ENCODE measurements at regions not wholly inside any gene's neighbourhood (a gene's known extent, or its start where the extent isn't known, plus 50 kb on each side); places are given as distances from the start of the nearest gene placed in this dataset.

DNA sequence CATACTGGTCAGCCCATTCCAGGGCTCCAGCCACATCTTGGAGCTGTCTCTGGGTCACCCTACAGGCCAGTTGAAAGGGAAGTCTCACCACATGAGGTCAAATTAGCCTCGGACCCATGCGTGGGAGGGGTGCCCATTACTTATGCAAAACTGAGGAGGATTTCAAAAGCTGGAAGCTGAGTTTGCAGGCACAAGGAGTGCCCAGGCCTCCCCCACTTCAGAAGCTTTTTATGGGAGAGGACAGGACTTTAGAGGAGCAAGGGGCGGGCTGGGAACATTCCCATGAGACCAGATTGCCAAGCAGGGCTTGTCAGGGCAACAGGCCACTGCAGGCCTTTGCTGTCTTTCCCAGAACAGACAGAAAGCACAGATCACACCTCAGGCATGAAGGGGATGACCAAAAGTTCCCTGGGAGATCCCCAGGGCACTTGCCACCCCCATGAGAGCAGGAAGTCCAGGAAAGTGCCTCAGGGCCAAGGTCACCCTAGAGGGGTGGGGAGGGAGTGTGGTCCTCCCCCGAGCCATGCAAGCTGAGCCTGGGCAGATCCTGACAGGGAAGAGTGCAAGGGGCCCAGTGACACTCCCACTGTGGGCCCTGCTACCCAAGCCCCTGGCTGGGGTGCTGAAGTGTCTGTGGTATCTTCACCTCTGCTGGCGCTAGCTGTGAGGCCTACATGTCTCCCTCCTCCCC lies 267.7 kb downstream of the BCL11A start:
- DNase-seq = no peak

GRCh38 chr2:60283626-60284025 lies 269.8 kb downstream of the BCL11A start:
- DNase-seq = no peak

DNA sequence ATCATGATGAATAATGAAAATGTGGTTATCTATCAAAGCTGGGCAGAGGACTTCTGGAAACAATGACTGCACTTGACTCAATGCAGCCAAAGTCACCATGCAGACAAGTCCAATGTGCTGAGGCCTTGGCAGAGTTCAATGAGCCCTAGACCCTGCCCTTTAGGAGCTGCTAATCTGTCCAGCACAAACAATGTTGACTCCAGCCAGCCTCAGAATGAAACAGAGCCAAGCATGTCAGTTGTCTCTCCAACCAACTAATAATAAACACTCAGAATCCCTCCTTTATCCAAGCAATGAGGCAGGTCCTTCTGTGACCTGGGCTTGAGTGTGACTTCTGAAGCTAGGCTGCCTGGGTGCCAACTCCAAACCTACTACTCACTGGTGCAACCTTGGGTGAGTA lies 270.6 kb downstream of the BCL11A start:
- no peak for DNase-seq

DNA sequence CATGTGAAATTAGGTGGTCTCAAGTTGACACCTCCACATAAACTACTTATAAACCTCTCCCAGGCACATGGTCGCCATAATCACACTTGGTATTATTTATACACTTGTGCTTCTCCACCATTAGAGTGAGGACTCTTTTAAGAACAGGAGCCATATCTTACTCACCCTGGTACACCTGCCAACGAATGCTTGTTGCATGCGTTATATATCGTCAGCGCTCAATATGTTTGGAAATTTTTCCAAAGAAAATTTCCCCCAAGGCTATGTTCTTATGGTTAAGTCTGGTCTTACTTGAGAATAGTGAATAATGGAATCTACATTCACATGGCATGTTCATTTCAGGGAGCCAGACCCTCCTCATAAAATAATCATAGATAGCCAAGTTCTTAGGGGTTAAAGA lies 271.7 kb downstream of the BCL11A start:
- no peak for DNase-seq

GRCh38 chr2:60280238-60280637 lies 273.2 kb downstream of the BCL11A start:
- no peak for DNase-seq

- DNase-seq = no peak
These were observed 274.5 kb downstream of the BCL11A start for GRCh38 chr2:60278906-60279305.

- no peak for DNase-seq
These were observed 277.5 kb downstream of the BCL11A start for GRCh38 chr2:60275958-60276357.

- no peak for DNase-seq
These were observed 279.6 kb downstream of the BCL11A start for GRCh38 chr2:60273836-60274235.

DNA sequence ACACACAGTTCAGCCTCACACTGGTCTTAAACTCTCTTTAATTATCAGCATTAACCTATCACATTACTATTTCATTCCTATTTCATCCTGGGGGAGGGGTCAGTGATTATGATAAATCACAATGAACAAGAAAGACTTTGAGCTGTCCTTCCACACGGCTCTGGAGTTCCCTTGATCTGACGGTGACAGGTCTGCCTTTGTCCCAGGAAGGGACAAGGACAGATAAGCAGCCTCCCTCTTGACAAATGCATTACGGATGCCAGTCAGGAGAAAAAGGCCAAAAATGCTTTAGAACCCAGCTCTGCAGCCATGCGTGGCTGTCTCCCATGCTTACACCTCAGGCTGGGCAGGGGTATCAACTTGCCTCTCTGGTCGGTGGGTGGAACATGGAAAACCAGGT lies 281.7 kb downstream of the BCL11A start:
- no peak for DNase-seq

DNA sequence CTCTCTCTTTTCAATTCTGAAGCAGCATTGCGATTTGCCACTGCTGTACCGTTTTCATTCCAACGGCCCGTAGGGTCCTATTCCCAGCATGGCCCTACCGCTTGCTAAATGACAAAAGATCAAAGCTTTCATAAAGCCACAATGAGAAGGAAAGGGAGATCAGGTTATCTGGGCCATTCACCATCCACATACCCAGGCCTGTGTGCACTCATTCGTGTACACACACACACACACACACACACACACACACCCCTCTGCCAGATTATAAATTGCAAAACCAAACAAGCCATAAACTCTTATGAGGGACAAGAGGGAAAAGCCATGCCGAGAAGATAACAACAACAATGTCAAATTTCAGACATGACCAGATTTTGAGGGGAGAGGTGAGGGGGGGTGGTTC lies 282.3 kb downstream of the BCL11A start:
- DNase-seq = no peak

DNA sequence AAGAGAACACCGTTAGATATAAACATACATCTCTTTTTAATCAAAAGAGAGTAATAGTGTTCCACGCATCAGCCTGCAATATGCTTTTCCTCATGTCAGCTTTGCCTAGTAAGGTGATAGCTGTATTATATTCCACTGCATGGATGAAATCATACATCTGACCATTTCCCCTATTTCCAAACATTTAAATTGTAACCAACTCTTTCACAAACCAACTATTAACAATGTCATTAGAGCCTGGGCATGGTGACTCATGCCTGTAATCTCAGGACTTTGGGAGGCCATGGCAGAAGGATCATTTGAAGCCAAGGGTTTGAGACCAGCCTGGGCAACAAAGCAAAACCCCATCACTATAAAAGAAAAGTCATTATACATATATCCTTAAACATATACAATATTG lies 284.8 kb downstream of the BCL11A start:
- DNase-seq = no peak

- DNase-seq = no peak
These were observed 285.4 kb downstream of the BCL11A start for GRCh38 chr2:60268032-60268431.

- DNase-seq = no peak
These were observed 286.3 kb downstream of the BCL11A start for GRCh38 chr2:60267122-60267521.

- no peak for DNase-seq
These were observed 291.3 kb downstream of the BCL11A start for GRCh38 chr2:60262178-60262577.

GRCh38 chr2:60260639-60261296 lies 292.7 kb downstream of the BCL11A start:
- DNase-seq = no peak

GRCh38 chr2:60259781-60260180 lies 293.7 kb downstream of the BCL11A start:
- DNase-seq = no peak

DNA sequence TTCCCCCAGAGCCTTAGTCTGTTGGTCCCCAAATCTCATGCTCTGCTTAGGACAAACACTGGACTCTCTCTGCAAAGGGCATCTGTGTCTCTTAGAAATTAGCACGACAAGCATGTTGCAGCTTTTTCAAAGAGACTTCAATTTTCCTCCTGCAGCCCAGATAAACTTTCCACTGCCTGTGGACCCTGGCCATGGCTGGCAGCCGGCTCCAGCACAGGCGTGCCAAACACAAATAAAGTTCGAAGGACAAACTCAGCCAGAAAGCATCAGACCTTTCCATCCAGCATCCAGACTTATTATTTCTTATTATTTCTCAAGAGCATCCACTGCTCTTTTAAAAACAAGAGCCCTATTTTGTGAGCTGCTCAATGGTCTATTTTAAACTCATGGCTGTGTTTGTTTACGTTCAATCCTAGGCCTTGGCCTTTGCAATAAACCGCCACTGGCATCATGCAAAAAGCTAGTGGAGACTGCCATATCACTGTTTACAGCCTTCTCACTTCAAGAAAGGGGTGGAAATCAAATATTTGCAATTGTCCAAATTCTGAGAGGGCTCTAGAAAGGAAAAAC lies 300.8 kb downstream of the BCL11A start:
- DNase-seq = no peak

GRCh38 chr2:60251247-60251646 lies 302.2 kb downstream of the BCL11A start:
- no peak for DNase-seq

GRCh38 chr2:60249879-60250278 lies 303.6 kb downstream of the BCL11A start:
- no peak for DNase-seq

DNA sequence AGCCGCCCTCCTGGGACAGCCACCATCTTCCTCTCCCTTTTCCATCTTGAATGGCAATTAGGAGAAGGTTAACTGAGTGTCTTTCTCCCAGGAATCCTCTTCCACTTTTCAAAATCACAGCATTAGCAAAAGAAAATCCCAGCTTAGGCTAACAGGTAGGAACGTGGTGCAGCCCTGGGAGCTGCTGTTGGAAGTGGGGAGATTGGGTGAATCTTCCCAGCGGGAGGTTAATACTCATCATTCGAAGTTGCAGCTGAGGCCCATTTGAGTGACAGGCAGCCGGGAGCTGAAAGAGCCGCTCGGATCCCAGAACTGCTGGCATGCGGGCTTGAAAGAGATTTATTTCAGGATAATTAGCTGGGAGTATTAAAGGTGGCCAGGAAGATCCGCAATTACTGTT lies 306.0 kb downstream of the BCL11A start:
- no peak for DNase-seq

- DNase-seq = no peak
These were observed 306.9 kb downstream of the BCL11A start for GRCh38 chr2:60246583-60246982.

- no peak for DNase-seq
These were observed 319.0 kb downstream of the BCL11A start for GRCh38 chr2:60234274-60234986.

DNA sequence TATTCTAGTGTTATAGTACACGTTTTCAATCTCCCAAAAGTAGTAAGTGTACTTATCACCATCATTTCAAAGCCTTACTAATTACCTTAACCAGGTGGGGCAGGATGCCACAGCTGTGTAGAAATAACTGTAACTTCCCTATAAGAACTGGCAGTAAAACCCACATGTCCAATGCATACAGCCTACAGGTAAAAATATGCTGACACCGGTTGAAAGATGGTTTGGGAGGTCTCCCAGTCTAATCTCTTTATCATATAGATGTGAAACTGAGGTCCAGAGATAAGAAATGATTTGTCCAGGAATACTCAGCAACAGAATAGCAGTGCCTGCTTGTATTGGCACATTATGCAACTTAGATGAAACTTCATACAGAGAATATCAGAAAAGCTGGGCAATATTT lies 322.9 kb downstream of the BCL11A start:
- DNase-seq = no peak

GRCh38 chr2:60230037-60230436 lies 323.4 kb downstream of the BCL11A start:
- no peak for DNase-seq
